ENCODE measurements at regions not wholly inside any gene's neighbourhood (a gene's known extent, or its start where the extent isn't known, plus 50 kb on each side); places are given as distances from the start of the nearest gene placed in this dataset.

- Histone ChIP-seq H3K27me3 (ENCODE audit: low read length) (no peaks in the 10 kb centered on the region), H3K9ac (ENCODE audit: low read length) (no peak overlapping the region), H3K27ac (ENCODE audit: low read length) (no peak overlapping the region), H3K9me2 (replicated peaks; ENCODE audit: low read length) (no peaks in the 10 kb centered on the region), H3K36me3 (ENCODE audit: low read depth, low read length) (no peaks in the 10 kb centered on the region), H3K79me2 (ENCODE audit: low read length) (no peaks in the 10 kb centered on the region), H3K4me2 (ENCODE audit: low read length) (no peak overlapping the region), H3K4me3 (ENCODE audit: low read length) (no peak overlapping the region), H2AFZ (ENCODE audit: low read length) (no peak overlapping the region), H3K4me1 (ENCODE audit: insufficient read depth, low read length) (no peaks in the 10 kb centered on the region), H4K20me1 (ENCODE audit: low read length) (no peaks in the 10 kb centered on the region), H3F3A (ENCODE audit: low read length, unreplicated experiment) (no peaks in the 10 kb centered on the region), H3K9me3 (ENCODE audit: low read length) (no peaks in the 10 kb centered on the region)
- intact Hi-C loops (cut with micrococcal nuclease), result no loop called here
- TF ChIP-seq EZH2 (IDR thresholded peaks at IDR 0.05; ENCODE audit: low read length, unreplicated experiment), result no peak
- TF ChIP-seq CTCF (conservative IDR thresholded peaks at IDR 0.05; ENCODE audit: low read depth, low read length), result no peak
- TF ChIP-seq EZH2phosphoT487 (IDR thresholded peaks at IDR 0.05; ENCODE audit: borderline replicate concordance, low read length), result no peak
- DNase-seq, result no peak
- ATAC-seq, result no peak
- BruUV-seq (replicated peaks), result no TSS peak
- POLR2A ChIA-PET (ENCODE audit: unreplicated experiment), result no interaction called here
- CTCF ChIA-PET, result no interaction called here
Observed at GRCh38 chr9:776086-776485, 65.4 kb upstream of the DMRT1 start.

- Histone ChIP-seq H3K79me2 (ENCODE audit: low read length) (no peaks in the 10 kb centered on the region), H3F3A (ENCODE audit: low read length, unreplicated experiment) (no peaks in the 10 kb centered on the region), H2AFZ (ENCODE audit: low read length) (no peak overlapping the region), H3K9me2 (replicated peaks; ENCODE audit: low read length) (no peaks in the 10 kb centered on the region), H3K27ac (ENCODE audit: low read length) (no peak overlapping the region), H3K9me3 (ENCODE audit: low read length) (no peaks in the 10 kb centered on the region), H3K9ac (ENCODE audit: low read length) (no peak overlapping the region), H3K27me3 (ENCODE audit: low read length) (no peaks in the 10 kb centered on the region), H4K20me1 (ENCODE audit: low read length) (no peaks in the 10 kb centered on the region), H3K4me1 (ENCODE audit: insufficient read depth, low read length) (no peaks in the 10 kb centered on the region), H3K4me2 (ENCODE audit: low read length) (no peak overlapping the region), H3K36me3 (ENCODE audit: low read depth, low read length) (no peaks in the 10 kb centered on the region), H3K4me3 (ENCODE audit: low read length) (no peak overlapping the region)
- no TSS peak for BruUV-seq (replicated peaks)
- TF ChIP-seq EZH2phosphoT487 (IDR thresholded peaks at IDR 0.05; ENCODE audit: borderline replicate concordance, low read length), result no peak
- TF ChIP-seq EZH2 (IDR thresholded peaks at IDR 0.05; ENCODE audit: low read length, unreplicated experiment), result no peak
- no peak for TF ChIP-seq CTCF (conservative IDR thresholded peaks at IDR 0.05; ENCODE audit: low read depth, low read length)
- CTCF ChIA-PET, result interaction anchor here (0.6 kb wide), 1 partner anchor 231 kb away, joined by 5 read pairs; no protein-coding TSS in a partner anchor
- POLR2A ChIA-PET (ENCODE audit: unreplicated experiment), result no interaction called here
- no peak for ATAC-seq
- intact Hi-C loops (cut with micrococcal nuclease), result no loop called here
- DNase-seq, result no peak
Observed at GRCh38 chr9:777978-778377, 63.5 kb upstream of the DMRT1 start.

GRCh38 chr9:784202-784601, 57.3 kb upstream of the DMRT1 start:
- no peak for ATAC-seq
- Histone ChIP-seq H3K27me3 (ENCODE audit: low read length) (no peaks in the 10 kb centered on the region), H3K27ac (ENCODE audit: low read length) (no peak overlapping the region), H3F3A (ENCODE audit: low read length, unreplicated experiment) (no peaks in the 10 kb centered on the region), H4K20me1 (ENCODE audit: low read length) (no peaks in the 10 kb centered on the region), H3K4me3 (ENCODE audit: low read length) (no peak overlapping the region), H3K9ac (ENCODE audit: low read length) (no peak overlapping the region), H3K36me3 (ENCODE audit: low read depth, low read length) (no peaks in the 10 kb centered on the region), H3K4me2 (ENCODE audit: low read length) (no peak overlapping the region), H3K9me3 (ENCODE audit: low read length) (no peaks in the 10 kb centered on the region), H3K9me2 (replicated peaks; ENCODE audit: low read length) (no peaks in the 10 kb centered on the region), H2AFZ (ENCODE audit: low read length) (no peak overlapping the region), H3K4me1 (ENCODE audit: insufficient read depth, low read length) (no peaks in the 10 kb centered on the region), H3K79me2 (ENCODE audit: low read length) (no peaks in the 10 kb centered on the region)
- TF ChIP-seq EZH2 (IDR thresholded peaks at IDR 0.05; ENCODE audit: low read length, unreplicated experiment) (no peak), EZH2phosphoT487 (IDR thresholded peaks at IDR 0.05; ENCODE audit: borderline replicate concordance, low read length) (no peak), CTCF (conservative IDR thresholded peaks at IDR 0.05; ENCODE audit: low read depth, low read length) (no peak)
- ChIA-PET CTCF (no interaction called here), POLR2A (ENCODE audit: unreplicated experiment) (no interaction called here)
- DNase-seq, result no peak
- intact Hi-C loops (cut with micrococcal nuclease), result no loop called here
- BruUV-seq (replicated peaks), result no TSS peak
